ENCODE measurements at regions not wholly inside any gene's neighbourhood (a gene's known extent, or its start where the extent isn't known, plus 50 kb on each side); places are given as distances from the start of the nearest gene placed in this dataset.

- no peak for DNase-seq
- no peaks in the 10 kb centered on the region for H3K27me3 ChIP-seq
- H3K4me3 ChIP-seq, result no peak overlapping the region
- no peaks in the 10 kb centered on the region for H3K9me3 ChIP-seq
- ATAC-seq, result no peak
- intact Hi-C loops (cut with DNase I), result no loop called here
- no peaks in the 10 kb centered on the region for H3K36me3 ChIP-seq (replicated peaks in 1 of 2; ENCODE audit: insufficient read depth in 1 of 2, low read depth in 2 of 2)
- H3K4me1 ChIP-seq, result no peaks in the 10 kb centered on the region
- 62 to 66% methylated on average over 3 of the region's 3 CpGs for WGBS, 2 donors
- no peak for TF ChIP-seq POLR2A (IDR thresholded peaks at IDR 0.05)
- TF ChIP-seq, protein P1, sequence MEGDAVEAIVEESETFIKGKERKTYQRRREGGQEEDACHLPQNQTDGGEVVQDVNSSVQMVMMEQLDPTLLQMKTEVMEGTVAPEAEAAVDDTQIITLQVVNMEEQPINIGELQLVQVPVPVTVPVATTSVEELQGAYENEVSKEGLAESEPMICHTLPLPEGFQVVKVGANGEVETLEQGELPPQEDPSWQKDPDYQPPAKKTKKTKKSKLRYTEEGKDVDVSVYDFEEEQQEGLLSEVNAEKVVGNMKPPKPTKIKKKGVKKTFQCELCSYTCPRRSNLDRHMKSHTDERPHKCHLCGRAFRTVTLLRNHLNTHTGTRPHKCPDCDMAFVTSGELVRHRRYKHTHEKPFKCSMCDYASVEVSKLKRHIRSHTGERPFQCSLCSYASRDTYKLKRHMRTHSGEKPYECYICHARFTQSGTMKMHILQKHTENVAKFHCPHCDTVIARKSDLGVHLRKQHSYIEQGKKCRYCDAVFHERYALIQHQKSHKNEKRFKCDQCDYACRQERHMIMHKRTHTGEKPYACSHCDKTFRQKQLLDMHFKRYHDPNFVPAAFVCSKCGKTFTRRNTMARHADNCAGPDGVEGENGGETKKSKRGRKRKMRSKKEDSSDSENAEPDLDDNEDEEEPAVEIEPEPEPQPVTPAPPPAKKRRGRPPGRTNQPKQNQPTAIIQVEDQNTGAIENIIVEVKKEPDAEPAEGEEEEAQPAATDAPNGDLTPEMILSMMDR (IDR thresholded peaks at IDR 0.05), result no peak
- H3K27ac ChIP-seq, result no peak overlapping the region
Measured at GRCh38 chr18:33918571-33918970, 306.1 kb downstream of the NOL4 start.

DNA sequence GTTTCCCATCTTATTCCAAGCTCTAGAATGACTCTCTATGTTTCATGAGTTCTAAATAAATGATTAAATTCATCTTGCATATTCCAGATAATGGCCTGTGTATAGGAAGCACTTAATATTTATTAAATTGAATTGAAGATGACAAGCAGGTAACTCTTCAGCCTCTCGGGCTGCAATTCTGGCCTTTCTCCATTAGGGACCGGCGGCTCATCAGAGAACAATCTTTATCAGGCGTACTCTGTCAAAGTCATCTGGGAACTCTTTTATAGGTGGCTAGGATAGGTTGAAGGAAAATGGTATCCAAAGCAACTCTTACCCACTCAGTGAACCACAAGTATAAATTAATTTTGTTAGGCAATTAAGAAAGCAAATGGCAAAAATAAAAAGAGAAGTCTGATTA, 308.5 kb downstream of the NOL4 start:
- H3K4me3 ChIP-seq, result no peak overlapping the region
- no peaks in the 10 kb centered on the region for H3K9me3 ChIP-seq
- TF ChIP-seq POLR2A (IDR thresholded peaks at IDR 0.05), result no peak
- TF ChIP-seq, protein P1 (IDR thresholded peaks at IDR 0.05), result no peak
- intact Hi-C loops (cut with DNase I), result no loop called here
- no peak for ATAC-seq
- H3K27me3 ChIP-seq, result no peaks in the 10 kb centered on the region
- H3K36me3 ChIP-seq (replicated peaks in 1 of 2; ENCODE audit: insufficient read depth in 1 of 2, low read depth in 2 of 2), result no peaks in the 10 kb centered on the region
- 75 to 80% methylated on average over 4 of the region's 4 CpGs for WGBS, 2 donors
- H3K4me1 ChIP-seq, result no peaks in the 10 kb centered on the region
- H3K27ac ChIP-seq, result no peak overlapping the region
- no peak for DNase-seq

GRCh38 chr18:33914399-33914798, 310.3 kb downstream of the NOL4 start:
- TF ChIP-seq, protein P1 (IDR thresholded peaks at IDR 0.05), result no peak
- no peak for TF ChIP-seq POLR2A (IDR thresholded peaks at IDR 0.05)
- DNase-seq (no peak), ATAC-seq (no peak)
- intact Hi-C loops (cut with DNase I), result no loop called here
- Histone ChIP-seq H3K4me1 (no peaks in the 10 kb centered on the region), H3K36me3 (replicated peaks in 1 of 2; ENCODE audit: insufficient read depth in 1 of 2, low read depth in 2 of 2) (no peaks in the 10 kb centered on the region), H3K9me3 (no peaks in the 10 kb centered on the region), H3K27ac (no peak overlapping the region), H3K27me3 (no peaks in the 10 kb centered on the region), H3K4me3 (no peak overlapping the region)

DNA sequence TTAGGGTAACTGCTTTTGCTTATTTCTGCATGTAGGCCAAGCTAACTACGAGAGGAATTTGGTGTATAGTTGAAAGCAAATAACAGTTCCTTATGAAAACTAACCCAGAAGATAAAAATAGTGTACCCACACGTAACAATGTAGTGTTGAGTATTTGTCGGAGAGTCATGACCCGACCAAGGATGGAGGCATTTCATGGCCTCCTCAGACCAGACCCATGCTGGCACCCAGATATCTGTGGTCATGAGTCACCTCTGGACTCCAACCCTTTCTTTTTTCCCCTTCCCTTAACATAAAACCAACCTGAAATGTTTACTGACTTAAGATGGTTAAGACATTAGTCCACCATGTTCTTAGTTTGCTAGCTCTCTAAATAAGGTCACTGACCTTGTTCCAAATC, 318.7 kb downstream of the NOL4 start:
- H3K36me3 ChIP-seq (replicated peaks in 1 of 2; ENCODE audit: insufficient read depth in 1 of 2, low read depth in 2 of 2), result no peaks in the 10 kb centered on the region
- ATAC-seq (no peak), DNase-seq (no peak)
- TF ChIP-seq POLR2A (IDR thresholded peaks at IDR 0.05), result no peak
- TF ChIP-seq, protein P1 (IDR thresholded peaks at IDR 0.05), result no peak
- 77 to 82% methylated on average over 4 of the region's 4 CpGs for WGBS, 2 donors
- H3K27ac ChIP-seq, result no peak overlapping the region
- no peak overlapping the region for H3K4me3 ChIP-seq
- H3K9me3 ChIP-seq, result no peaks in the 10 kb centered on the region
- H3K27me3 ChIP-seq, result no peaks in the 10 kb centered on the region
- no peaks in the 10 kb centered on the region for H3K4me1 ChIP-seq
- intact Hi-C loops (cut with DNase I), result no loop called here

- TF ChIP-seq, protein P1 (IDR thresholded peaks at IDR 0.05), result no peak
- H3K4me3 ChIP-seq, result no peak overlapping the region
- no peaks in the 10 kb centered on the region for H3K27me3 ChIP-seq
- no peaks in the 10 kb centered on the region for H3K4me1 ChIP-seq
- no peaks in the 10 kb centered on the region for H3K9me3 ChIP-seq
- intact Hi-C loops (cut with DNase I), result no loop called here
- WGBS, 2 donors, result 86 to 94% methylated on average over 1 of the region's 1 CpG
- no peaks in the 10 kb centered on the region for H3K36me3 ChIP-seq (replicated peaks in 1 of 2; ENCODE audit: insufficient read depth in 1 of 2, low read depth in 2 of 2)
- ATAC-seq (no peak), DNase-seq (no peak)
- H3K27ac ChIP-seq, result no peak overlapping the region
Measured at GRCh38 chr18:33901894-33902512, 322.7 kb downstream of the NOL4 start.

Data from body of pancreas (tissue), 4 donors.